B cell (primary cell): ENCODE measurements at regions not wholly inside any gene's neighbourhood (a gene's known extent, or its start where the extent isn't known, plus 50 kb on each side); places are given as distances from the start of the nearest gene placed in this dataset.

Experiments
- ATAC-seq: fragments of 200-7000 bp; cut with Tn5 transposase; one replicate; pipeline ENCODE4 v1.10.0; 2021; ENCODE audit warnings: low read depth, mild to moderate bottlenecking, moderate number of reproducible peaks, moderate library complexity
- CTCF ChIA-PET: fragments of 350-600 bp; sonication (Branson Sonifier 250); formaldehyde crosslinking; loops from one replicate; lab custom pipeline; 2021; ENCODE audit warnings: antibody characterized with exemption, inconsistent platforms; lab: Charles Lee
- POLR2A ChIA-PET: fragments of 350-600 bp; sonication (Branson Sonifier 250); formaldehyde crosslinking; loops from one replicate; lab custom pipeline; 2021; ENCODE audit warnings: antibody characterized with exemption; lab: Charles Lee
- DNase-seq: peaks from one replicate; pipeline ENCODE4 v3.0.0; 2013
- H2AFZ ChIP-seq: 2 replicates; pipeline ENCODE4 v1.6.1; 2012; ENCODE audit warnings: mild to moderate bottlenecking, low read depth, low read length; ENCODE audit not compliant: insufficient read depth, poor library complexity, severe bottlenecking
- H3K27ac ChIP-seq, 2 donors: 1 replicate in 1 of 2; 2 replicates in 1 of 2; pipeline ENCODE4 v1.5.1; 2012 to 2013; ENCODE audit warnings: low read length in 2 of 2, mild to moderate bottlenecking in 2 of 2, moderate library complexity in 1 of 2
- H3K27me3 ChIP-seq, 4 experiments: fragments of 200-600 bp in 1 of 4; sonication (generic) in 1 of 4; replicated peaks in 1 of 4; 1 replicate in 2 of 4; 2 replicates in 2 of 4; pipeline versions ENCODE4 v1.6.1 to v1.7.0; 2013 to 2016; ENCODE audit warnings: low read length in 3 of 4, mild to moderate bottlenecking in 2 of 4, mixed read lengths in 1 of 4, moderate library complexity in 1 of 4; ENCODE audit not compliant: insufficient read depth in 4 of 4, control insufficient read depth in 3 of 4; ENCODE audit errors: control extremely low read depth in 1 of 4
- H3K36me3 ChIP-seq, 2 experiments: replicated peaks in 1 of 2; 1 replicate in 1 of 2; 2 replicates in 1 of 2; pipeline versions ENCODE4 v1.6.1 to v1.7.1; 2013; ENCODE audit warnings: low read length in 1 of 2; ENCODE audit not compliant: insufficient read depth in 2 of 2, control insufficient read depth in 1 of 2; ENCODE audit errors: control extremely low read depth in 1 of 2, extremely low read depth in 1 of 2
- H3K4me1 ChIP-seq, 2 donors: fragments of 200-600 bp in 1 of 2; sonication (generic) in 1 of 2; 1 replicate in 1 of 2; 2 replicates in 1 of 2; pipeline versions ENCODE4 v1.5.1 to v1.6.1; 2013 to 2017; ENCODE audit warnings: low read length in 2 of 2; ENCODE audit not compliant: control insufficient read depth in 2 of 2, insufficient read depth in 2 of 2
- H3K4me2 ChIP-seq: replicated peaks from 2 replicates; pipeline ENCODE3; 2012; ENCODE audit warnings: mild to moderate bottlenecking, low read depth, low read length; ENCODE audit not compliant: poor library complexity, severe bottlenecking
- H3K4me3 ChIP-seq, 5 experiments: fragments of 200-600 bp in 1 of 5; sonication (generic) in 1 of 5; 1 replicate in 3 of 5; 2 replicates in 2 of 5; pipeline versions ENCODE4 v1.5.1 to v1.7.0; 2011 to 2016; ENCODE audit warnings: low read length in 4 of 5, mild to moderate bottlenecking in 4 of 5, low read depth in 2 of 5, control low read depth in 1 of 5, moderate library complexity in 1 of 5; ENCODE audit not compliant: insufficient read depth in 1 of 5; ENCODE audit errors: control extremely low read depth in 1 of 5, extremely low read depth in 1 of 5
- H3K79me2 ChIP-seq: fragments of 200-600 bp; sonication (generic); one replicate; pipeline ENCODE4 v1.6.0; 2016; ENCODE audit warnings: low read length; ENCODE audit not compliant: control insufficient read depth, insufficient read depth
- H3K9ac ChIP-seq: fragments of 200-600 bp; sonication (generic); 2 replicates; pipeline ENCODE4 v1.6.1; 2017; ENCODE audit warnings: mild to moderate bottlenecking, low read length, moderate library complexity
- H3K9me3 ChIP-seq, 3 donors: one replicate each; pipeline versions ENCODE4 v1.6.1 to v1.7.1; 2013; ENCODE audit warnings: low read length in 2 of 3; ENCODE audit not compliant: control insufficient read depth in 2 of 3, insufficient read depth in 1 of 3; ENCODE audit errors: control extremely low read depth in 1 of 3
- H4K20me1 ChIP-seq: 2 replicates; pipeline ENCODE4 v1.6.0; 2012; ENCODE audit warnings: mild to moderate bottlenecking, low read length; ENCODE audit not compliant: insufficient read depth, control insufficient read depth, poor library complexity, severe bottlenecking
- H3K27ac Mint-ChIP-seq: one replicate; pipeline ENCODE4 v1.8.0; 2021; ENCODE audit warnings: mixed read lengths
- H3K27me3 Mint-ChIP-seq: one replicate; pipeline ENCODE4 v1.8.0; 2021; ENCODE audit warnings: mixed read lengths
- H3K4me1 Mint-ChIP-seq: one replicate; pipeline ENCODE4 v1.8.0; 2021; ENCODE audit warnings: mixed read lengths
- H3K4me3 Mint-ChIP-seq: one replicate; pipeline ENCODE4 v1.8.0; 2021; ENCODE audit warnings: mixed read lengths
- H3K9me3 Mint-ChIP-seq: one replicate; pipeline ENCODE4 v1.8.0; 2022; ENCODE audit warnings: mixed read lengths; ENCODE audit not compliant: insufficient read depth
- EZH2 ChIP-seq: IDR thresholded peaks from 2 replicates; pipeline ENCODE4 v1.6.1; 2012; ENCODE audit warnings: borderline replicate concordance, low read depth, mild to moderate bottlenecking, moderate library complexity, low read length; ENCODE audit not compliant: insufficient read depth, poor library complexity, severe bottlenecking
- WGBS: methylation state at CpG from one replicate; pipeline ENCODE4 v1.1.5; 2013; ENCODE audit warnings: missing lambda C conversion rate; ENCODE audit not compliant: insufficient coverage; 5-methylcytosine and 5-hydroxymethylcytosine counted together
- intact Hi-C: fragments of 100-400 bp; cut with micrococcal nuclease; formaldehyde crosslinking; loops from one replicate; pipeline ENCODE4 v1.10.0; 2022
- TF ChIP-seq, protein P1 (sequence below): fragments of 200-600 bp; IDR thresholded peaks from one replicate; pipeline ENCODE4 v1.8.0; 2022; ENCODE audit warnings: antibody characterized with exemption, mild to moderate bottlenecking

DNA sequence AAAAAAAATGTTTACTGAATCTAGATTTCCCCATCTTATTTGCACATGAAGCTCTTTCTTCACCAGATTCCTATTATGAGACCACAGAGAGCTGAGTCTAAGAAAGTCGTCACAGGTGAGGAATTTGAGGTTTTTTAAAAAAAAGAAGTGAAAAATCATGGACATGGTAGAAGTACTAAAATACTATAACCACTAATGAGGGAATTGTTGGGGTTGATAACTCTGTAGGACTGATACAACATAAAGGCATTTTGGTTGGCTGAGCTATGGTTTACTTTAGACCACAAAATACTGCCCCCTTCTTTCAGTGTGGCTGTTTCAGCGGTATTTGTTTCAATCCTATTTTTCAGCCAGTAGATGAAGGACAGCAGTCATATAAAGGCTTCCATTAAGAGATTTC, 1111.3 kb downstream of the TYW1 start:
- Mint-ChIP-seq H3K4me1 (no peaks in the 10 kb centered on the region), H3K4me3 (no peak overlapping the region), H3K9me3 (peaks cover 3% of the 10 kb centered on the region), H3K27me3 (no peaks in the 10 kb centered on the region), H3K27ac (no peak overlapping the region)
- no peak for DNase-seq
- Histone ChIP-seq H4K20me1 (no peaks in the 10 kb centered on the region), H3K9me3 (peaks cover 0 to 3% (median 0%) of the 10 kb centered on the region in 3 donors), H3K27ac (no peak overlapping the region), H3K4me1 (no peaks in the 10 kb centered on the region), H3K27me3 (no peaks in the 10 kb centered on the region), H3K4me2 (no peak overlapping the region), H3K4me3 (no peak overlapping the region), H3K36me3 (no peaks in the 10 kb centered on the region), H2AFZ (no peak overlapping the region), H3K9ac (no peak overlapping the region), H3K79me2 (no peaks in the 10 kb centered on the region)
- intact Hi-C loops = no loop called here
- POLR2A ChIA-PET = no interaction called here
- CTCF ChIA-PET = no interaction called here
- no peak for ATAC-seq
- no peak for TF ChIP-seq EZH2
- TF ChIP-seq, protein P1, sequence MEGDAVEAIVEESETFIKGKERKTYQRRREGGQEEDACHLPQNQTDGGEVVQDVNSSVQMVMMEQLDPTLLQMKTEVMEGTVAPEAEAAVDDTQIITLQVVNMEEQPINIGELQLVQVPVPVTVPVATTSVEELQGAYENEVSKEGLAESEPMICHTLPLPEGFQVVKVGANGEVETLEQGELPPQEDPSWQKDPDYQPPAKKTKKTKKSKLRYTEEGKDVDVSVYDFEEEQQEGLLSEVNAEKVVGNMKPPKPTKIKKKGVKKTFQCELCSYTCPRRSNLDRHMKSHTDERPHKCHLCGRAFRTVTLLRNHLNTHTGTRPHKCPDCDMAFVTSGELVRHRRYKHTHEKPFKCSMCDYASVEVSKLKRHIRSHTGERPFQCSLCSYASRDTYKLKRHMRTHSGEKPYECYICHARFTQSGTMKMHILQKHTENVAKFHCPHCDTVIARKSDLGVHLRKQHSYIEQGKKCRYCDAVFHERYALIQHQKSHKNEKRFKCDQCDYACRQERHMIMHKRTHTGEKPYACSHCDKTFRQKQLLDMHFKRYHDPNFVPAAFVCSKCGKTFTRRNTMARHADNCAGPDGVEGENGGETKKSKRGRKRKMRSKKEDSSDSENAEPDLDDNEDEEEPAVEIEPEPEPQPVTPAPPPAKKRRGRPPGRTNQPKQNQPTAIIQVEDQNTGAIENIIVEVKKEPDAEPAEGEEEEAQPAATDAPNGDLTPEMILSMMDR = no peak
- WGBS = no CpG with 5 or more reads among the region's 2 CpGs

DNA sequence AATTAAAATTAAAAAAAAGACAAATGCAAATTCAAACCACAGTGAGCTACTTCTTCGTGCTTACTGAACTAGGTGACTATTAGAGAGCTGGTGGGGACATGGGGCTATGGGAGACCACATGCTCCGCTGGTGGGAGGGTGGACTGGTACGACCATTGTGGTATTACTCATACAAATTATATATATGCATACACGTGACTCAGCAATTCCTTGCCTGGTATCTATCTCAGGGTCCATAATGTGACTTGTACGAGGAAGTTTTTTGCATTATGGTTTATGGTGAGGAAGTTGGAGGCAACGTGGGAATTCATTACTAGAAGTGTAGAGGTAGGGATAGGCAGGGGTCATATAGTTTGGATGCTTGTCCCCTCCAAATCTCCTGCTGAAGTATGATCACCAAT, 1112.7 kb downstream of the TYW1 start:
- CTCF ChIA-PET = no interaction called here
- no peak overlapping the region for H3K4me3 ChIP-seq
- Mint-ChIP-seq H3K9me3 (peaks cover 3% of the 10 kb centered on the region), H3K4me3 (no peak overlapping the region), H3K27me3 (no peaks in the 10 kb centered on the region), H3K27ac (no peak overlapping the region), H3K4me1 (no peaks in the 10 kb centered on the region)
- H3K9ac ChIP-seq = no peak overlapping the region
- DNase-seq = no peak
- intact Hi-C loops = no loop called here
- WGBS = 20% methylated on average over 1 of the region's 6 CpGs
- POLR2A ChIA-PET = no interaction called here
- peaks cover 0 to 3% (median 0%) of the 10 kb centered on the region in 3 donors for H3K9me3 ChIP-seq
- H3K27ac ChIP-seq = no peak overlapping the region
- ATAC-seq = no peak
- H3K79me2 ChIP-seq = no peaks in the 10 kb centered on the region
- no peaks in the 10 kb centered on the region for H4K20me1 ChIP-seq
- no peaks in the 10 kb centered on the region for H3K36me3 ChIP-seq
- H3K4me2 ChIP-seq = no peak overlapping the region
- H3K4me1 ChIP-seq = no peaks in the 10 kb centered on the region
- H2AFZ ChIP-seq = no peak overlapping the region
- TF ChIP-seq, protein P1 = no peak
- no peak for TF ChIP-seq EZH2
- no peaks in the 10 kb centered on the region for H3K27me3 ChIP-seq
